ENCODE measurements at regions not wholly inside any gene's neighbourhood (a gene's known extent, or its start where the extent isn't known, plus 50 kb on each side); places are given as distances from the start of the nearest gene placed in this dataset.

DNA sequence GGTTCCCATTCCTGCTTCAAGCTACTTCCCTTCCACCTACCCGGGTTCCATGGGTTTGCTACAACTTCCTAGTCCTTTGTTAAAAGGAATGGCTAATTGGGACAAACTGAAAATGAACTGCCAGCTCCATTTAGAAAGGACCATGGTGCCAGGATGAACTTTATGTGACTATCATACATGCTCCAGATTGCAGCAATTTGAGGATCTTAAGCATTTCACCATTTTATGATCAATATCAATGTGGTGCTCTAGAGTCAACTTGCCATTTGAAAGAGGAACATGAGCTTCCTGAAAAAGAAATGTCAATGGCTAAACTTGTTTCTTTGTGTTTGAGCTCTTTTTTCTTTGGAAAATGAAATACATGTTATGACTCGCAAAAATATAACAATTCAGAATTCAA, 92.7 kb upstream of the IL15 start:
- H3K36me3 ChIP-seq = no peaks in the 10 kb centered on the region
- H3K4me3 ChIP-seq = no peak overlapping the region
- DNase-seq = no peak
- H3K9me3 ChIP-seq = peaks cover 0 to 4% (median 0%) of the 10 kb centered on the region in 12 donors
- no peak overlapping the region for H3K27ac ChIP-seq
- TF ChIP-seq POLR2A (IDR thresholded peaks at IDR 0.05) = no peak
- TF ChIP-seq, protein P1, sequence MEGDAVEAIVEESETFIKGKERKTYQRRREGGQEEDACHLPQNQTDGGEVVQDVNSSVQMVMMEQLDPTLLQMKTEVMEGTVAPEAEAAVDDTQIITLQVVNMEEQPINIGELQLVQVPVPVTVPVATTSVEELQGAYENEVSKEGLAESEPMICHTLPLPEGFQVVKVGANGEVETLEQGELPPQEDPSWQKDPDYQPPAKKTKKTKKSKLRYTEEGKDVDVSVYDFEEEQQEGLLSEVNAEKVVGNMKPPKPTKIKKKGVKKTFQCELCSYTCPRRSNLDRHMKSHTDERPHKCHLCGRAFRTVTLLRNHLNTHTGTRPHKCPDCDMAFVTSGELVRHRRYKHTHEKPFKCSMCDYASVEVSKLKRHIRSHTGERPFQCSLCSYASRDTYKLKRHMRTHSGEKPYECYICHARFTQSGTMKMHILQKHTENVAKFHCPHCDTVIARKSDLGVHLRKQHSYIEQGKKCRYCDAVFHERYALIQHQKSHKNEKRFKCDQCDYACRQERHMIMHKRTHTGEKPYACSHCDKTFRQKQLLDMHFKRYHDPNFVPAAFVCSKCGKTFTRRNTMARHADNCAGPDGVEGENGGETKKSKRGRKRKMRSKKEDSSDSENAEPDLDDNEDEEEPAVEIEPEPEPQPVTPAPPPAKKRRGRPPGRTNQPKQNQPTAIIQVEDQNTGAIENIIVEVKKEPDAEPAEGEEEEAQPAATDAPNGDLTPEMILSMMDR (IDR thresholded peaks at IDR 0.05) = no peak
- whole genome bisulfite sequencing, 4 donors = 87 to 92% (median 89%) methylated on average over 2 of the region's 2 CpGs
- no peaks in the 10 kb centered on the region for H3K27me3 ChIP-seq
- intact Hi-C loops (cut with DNase I) = no loop called here
- ATAC-seq = no peak
- peaks cover 0 to 6% (median 0%) of the 10 kb centered on the region in 12 donors for H3K4me1 ChIP-seq

DNA sequence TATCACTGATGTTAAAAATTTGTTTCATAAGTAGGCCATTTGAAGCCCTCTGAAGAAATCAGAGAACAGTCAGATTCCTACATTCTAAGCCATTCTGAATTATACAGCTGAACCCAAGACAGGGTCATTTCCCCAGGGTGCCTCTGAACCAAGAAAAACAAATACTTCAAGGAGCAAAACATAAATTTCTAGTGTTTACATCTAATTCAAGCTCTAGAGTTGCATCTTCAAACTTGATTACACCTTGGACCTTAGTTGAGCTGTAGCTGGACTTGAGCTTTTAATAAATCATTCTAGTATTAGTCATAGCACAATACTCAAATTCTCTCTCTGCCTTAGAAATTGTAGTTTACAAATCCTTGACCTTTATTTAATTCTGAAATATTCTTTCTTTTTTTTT, 87.6 kb upstream of the IL15 start:
- no peak for TF ChIP-seq POLR2A (IDR thresholded peaks at IDR 0.05)
- TF ChIP-seq, protein P1 (IDR thresholded peaks at IDR 0.05) = no peak
- H3K36me3 ChIP-seq = no peaks in the 10 kb centered on the region
- ATAC-seq (no peak), DNase-seq (no peak)
- peaks cover 0 to 19% (median 0%) of the 10 kb centered on the region in 12 donors for H3K9me3 ChIP-seq
- no peak overlapping the region for H3K27ac ChIP-seq
- intact Hi-C loops (cut with DNase I) = no loop called here
- H3K4me1 ChIP-seq = no peaks in the 10 kb centered on the region
- H3K4me3 ChIP-seq = no peak overlapping the region
- H3K27me3 ChIP-seq = no peaks in the 10 kb centered on the region

DNA sequence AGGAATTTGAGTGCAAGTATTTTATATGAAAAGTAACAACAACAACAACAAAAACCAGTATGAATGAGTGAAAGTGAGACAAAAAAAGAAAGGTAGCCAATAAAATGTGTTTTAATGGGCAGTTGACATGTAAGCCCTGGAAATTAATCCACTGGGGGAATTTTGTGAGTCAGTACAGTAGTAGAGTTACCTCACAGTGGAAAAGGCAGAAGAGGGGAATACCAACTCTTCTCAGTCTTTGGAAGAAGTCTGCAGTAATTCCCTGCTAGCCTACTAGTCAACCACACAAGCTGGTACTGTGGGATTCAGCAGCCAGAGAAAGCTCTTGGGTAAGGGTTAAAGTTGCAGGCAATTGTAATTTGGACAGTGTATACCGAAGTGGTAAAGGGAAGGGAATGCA, 76.3 kb upstream of the IL15 start:
- Histone ChIP-seq H3K4me3 (no peak overlapping the region), H3K4me1 (no peaks in the 10 kb centered on the region), H3K27ac (no peak overlapping the region), H3K27me3 (no peaks in the 10 kb centered on the region), H3K9me3 (no peaks in the 10 kb centered on the region), H3K36me3 (no peaks in the 10 kb centered on the region)
- ATAC-seq (no peak), DNase-seq (no peak)
- WGBS, 4 donors = 51 to 60% (median 56%) methylated on average over 1 of the region's 1 CpG
- intact Hi-C loops (cut with DNase I) = no loop called here
- TF ChIP-seq, protein P1 (IDR thresholded peaks at IDR 0.05) = no peak
- TF ChIP-seq POLR2A (IDR thresholded peaks at IDR 0.05) = no peak

DNA sequence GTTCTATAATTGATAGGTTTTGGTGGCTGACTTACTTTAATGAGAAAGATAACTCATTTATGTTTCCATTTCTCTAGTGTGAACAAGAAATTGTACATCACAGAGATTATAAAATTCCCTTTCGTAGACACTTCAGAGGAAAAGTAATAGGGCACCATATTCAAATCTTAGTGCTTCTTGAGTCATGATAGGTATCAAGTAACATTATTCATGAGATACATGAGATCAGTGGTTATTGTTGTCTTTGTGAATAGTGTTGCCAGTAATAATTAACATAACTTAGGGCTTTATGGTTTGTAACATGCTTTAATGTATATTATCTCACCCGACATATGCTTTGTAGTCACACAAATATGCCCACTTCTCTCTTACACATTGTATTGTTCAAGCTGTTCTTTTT, 73.7 kb upstream of the IL15 start:
- Histone ChIP-seq H3K27me3 (no peaks in the 10 kb centered on the region), H3K27ac (no peak overlapping the region)
- 93 to 97% (median 95%) methylated on average over 2 of the region's 2 CpGs for WGBS, 4 donors

More for the DNA sequence above, 73.7 kb upstream of the IL15 start:
- TF ChIP-seq, protein P1 (IDR thresholded peaks at IDR 0.05) = no peak
- TF ChIP-seq POLR2A (IDR thresholded peaks at IDR 0.05) = no peak
- Histone ChIP-seq H3K9me3 (no peaks in the 10 kb centered on the region), H3K4me1 (no peaks in the 10 kb centered on the region), H3K4me3 (no peak overlapping the region), H3K36me3 (no peaks in the 10 kb centered on the region)
- DNase-seq (no peak), ATAC-seq (no peak)
- intact Hi-C loops (cut with DNase I) = no loop called here
